ENCODE measurements at regions not wholly inside any gene's neighbourhood (a gene's known extent, or its start where the extent isn't known, plus 50 kb on each side); places are given as distances from the start of the nearest gene placed in this dataset.

DNA sequence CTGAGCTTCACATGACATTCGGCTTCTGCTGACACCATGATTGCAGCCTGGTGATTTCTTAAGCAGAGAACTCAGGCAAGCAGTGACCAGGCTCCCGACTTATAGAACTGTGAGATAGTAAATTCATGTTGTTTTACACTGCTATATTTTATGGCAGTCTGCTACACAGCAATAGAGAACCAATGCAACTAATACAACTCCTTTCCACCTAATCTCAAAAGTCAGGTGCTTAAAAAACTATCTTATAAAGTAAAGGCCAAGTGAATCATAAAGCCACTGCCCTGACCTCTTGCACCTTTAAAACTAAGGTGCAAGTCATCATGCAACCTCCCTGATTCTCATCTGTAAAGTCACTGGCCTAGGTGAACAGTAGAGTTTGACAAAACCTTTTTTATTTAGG, 95.3 kb upstream of the GLS start:
- no peak for DNase-seq

DNA sequence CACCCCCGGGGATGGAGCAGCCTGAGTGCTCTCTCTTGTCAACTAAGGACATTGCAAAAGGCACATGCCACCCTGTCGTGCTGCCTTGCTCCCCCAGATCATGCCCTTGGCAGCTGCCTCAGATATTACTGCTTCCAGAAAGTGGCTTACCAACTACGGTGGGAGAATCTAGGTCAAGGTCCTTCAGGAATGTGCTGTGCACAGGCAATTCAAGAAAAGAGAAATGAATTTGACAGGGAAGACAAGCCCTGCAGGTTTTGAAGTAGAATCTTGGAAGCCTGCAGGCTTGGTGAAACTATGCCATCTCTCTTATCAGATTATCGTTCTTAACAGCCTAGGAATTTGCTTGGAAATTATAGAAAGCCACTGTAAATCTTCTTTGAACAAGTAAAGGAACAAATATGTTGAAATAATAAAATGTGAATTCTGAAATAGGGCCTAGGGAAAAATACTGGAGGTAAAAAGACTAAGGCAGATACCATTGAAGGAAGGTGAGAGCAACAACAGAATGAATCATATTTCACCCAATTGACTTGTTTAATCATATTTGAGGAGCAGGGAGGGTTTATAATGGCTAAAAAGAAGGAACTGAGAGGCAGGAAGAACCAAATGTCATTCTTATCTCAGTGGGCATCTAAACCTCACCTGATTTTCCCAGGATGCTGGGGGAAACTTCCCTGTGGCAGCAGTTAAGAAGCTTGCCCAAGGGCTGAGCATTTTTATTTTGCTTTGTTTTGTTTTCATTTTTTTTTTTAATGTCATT, 94.0 kb upstream of the GLS start:
- DNase-seq = no peak

DNA sequence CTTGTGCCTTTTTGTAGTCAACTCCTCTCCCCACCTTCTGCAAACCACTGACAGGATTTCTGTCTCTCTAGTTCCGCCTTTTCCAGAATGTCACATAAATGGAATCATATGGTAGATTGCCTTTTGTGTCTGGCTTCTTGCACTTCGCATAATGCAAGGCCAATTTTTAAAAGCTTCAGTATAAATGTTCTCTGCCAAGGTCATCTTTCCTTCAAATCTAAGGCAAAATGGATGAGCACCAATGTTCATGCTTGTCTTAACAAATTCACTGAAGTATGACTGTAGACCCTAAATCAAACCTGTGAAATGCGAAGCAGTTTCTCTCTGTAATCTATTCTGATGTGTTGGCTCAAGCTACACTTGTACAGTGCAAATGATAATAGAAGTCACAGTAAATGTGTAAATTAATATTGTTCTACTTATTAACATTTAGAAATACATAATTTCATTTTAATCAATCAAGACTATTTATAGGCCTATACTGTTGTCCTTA, 92.8 kb upstream of the GLS start:
- DNase-seq = no peak

DNA sequence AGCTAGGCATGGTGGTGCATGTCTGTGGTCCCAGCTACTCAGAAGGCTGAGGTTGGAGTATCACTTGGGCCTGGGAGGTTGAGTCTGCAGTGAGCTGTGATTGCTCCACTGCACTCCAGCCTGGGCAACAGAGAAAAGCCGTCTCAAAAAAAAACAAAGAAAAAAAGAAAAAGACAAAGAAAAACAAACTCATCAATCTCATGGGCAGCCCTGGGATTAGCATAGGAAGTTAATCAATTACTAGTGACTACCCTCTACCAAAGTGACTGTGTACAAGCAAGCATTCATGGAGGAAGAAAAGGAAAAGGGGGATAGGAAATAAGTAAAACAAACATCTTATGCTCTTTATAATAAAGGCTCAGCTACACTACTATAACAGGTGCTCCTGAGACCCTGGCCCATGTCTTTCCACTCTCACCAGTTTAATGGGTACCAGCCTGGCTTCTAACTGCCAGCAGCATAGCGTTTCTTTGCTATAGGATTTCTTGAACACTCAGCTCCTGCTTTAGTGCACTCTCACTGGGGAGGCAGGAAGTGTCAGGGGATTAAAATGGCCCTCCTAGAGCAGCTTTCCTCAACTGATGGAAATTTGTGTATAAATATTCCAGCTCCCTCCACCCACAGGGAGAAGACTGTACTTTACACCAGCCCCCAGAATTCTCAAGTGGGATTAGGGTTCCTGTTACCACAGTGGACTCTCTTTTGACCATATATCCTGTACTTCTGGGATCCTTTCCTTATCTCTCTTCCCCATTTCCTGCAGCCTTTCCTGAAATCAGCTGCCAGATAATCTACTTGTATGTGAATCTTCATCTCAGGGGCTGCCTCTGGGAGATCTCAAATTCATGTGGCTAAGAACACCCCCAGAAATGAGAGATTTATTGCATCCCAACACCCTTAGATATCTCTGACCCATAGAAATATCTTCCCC, 91.3 kb upstream of the GLS start:
- DNase-seq = no peak

DNA sequence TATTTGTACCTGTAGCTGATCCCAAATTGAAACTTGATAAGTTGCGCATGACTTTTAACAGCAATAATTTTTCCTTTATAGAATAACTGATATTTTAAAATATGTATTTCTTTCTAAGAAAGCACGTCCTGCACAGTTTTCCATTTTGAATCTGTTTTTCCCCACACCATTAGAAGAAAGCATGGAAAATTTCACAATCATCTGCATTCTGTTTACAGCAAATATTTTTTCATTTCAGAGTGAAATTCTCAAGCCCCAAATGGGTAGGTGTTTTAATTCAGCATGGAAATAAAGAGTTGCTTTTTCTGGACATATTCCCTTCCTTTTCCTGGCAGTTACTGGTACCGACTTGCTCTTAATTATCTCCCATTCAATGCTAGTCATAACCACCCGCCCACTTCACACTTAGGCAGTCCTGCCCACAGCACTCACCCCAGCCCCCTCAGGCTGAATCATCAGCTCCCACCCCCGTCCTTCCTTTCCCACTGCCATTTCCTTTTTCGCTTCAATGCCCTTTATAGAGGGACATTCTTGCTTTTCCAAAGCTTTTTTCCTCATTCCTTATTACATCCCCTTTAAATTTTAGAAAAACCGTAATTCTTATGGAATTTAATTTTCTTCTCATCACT, 89.2 kb upstream of the GLS start:
- peak; percentile 32 to 45 for DNase-seq

DNA sequence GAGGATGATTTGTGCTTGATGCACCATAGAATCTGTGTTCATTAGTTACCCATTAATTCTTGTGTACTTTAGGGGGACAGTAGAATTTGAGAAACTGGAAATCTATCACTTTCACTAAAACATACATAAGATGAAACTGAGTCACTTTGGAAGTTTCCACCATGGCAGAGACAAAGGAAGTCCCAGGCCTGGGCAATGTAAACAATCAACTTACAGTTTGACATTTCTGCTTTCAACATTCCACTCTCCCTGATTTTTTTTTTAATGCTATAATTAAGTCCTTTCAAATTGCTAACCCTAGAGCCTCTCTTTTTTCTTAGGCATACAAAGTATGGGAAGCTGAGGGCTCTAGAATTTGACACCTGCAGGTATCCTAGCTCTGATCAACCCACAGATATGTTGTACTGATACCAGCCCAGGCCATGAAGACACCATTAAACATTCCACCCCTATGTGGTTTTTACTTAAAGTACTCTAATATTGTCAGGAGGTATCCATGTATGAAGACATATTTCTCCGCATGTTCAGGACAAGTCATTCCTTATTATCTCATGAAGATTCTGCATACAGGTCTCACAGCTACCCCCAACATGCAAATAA, 88.5 kb upstream of the GLS start:
- DNase-seq = no peak

DNA sequence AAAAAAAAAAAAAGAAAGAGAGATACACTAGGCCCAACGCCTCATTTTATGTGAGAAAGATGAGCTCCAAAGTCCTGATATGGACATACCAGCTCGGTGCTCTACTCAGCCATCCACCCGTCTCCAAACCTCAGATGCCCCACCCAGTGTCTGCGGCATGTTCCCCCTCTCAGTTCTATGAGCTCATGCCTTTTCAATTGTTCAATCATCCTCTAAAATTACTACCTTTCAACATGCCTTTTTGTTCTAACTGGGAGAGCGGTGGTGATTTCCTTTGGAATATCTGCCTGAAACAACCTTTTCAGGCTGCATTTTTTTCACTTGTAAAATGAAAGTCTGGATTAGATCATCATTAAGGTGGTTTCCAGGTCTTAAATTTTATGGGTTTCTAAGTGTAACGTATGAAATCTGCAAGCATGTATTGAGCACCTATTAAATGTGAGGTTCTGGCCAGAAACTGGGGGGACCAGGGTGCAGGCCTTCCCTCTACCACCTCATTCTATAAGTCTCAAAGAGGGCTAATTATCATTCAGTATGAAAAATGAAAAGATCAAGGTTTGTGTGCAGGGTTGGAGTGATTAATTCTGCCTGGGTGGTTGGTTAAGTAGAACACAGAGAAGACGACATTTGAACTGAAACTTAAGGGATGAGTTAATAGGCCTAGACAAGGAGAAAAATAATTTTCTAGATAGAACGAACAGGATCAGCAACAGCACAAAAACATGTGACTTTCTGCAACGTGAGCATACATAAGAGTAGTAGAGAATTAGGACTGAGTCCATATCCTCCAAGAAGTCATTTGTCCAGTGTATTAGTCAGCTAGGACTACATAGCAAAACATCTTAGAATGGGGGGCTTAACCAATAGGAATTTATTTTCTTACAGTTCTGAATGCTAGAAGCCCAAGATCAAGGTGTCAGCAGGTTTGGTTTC, 87.4 kb upstream of the GLS start:
- DNase-seq = no peak

DNA sequence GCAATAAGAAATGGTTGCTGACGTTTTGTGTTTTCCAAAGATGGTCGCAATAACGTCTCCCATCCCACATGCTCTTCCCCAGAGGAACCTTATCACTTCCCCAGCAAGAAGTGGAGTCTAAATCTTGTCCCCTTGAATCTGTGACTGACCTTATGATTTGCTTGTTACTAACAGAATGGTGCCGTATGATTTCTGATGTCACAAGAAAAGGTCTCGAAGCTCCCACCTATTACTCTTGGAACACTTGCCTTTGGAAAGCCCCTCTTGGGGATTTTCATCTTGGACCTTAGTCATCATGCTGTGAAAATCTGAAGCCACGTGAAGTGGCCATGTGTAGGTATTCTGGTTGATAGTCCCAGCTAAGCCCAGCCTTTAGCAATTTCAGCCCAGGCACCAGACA, 86.2 kb upstream of the GLS start:
- no peak for DNase-seq

DNA sequence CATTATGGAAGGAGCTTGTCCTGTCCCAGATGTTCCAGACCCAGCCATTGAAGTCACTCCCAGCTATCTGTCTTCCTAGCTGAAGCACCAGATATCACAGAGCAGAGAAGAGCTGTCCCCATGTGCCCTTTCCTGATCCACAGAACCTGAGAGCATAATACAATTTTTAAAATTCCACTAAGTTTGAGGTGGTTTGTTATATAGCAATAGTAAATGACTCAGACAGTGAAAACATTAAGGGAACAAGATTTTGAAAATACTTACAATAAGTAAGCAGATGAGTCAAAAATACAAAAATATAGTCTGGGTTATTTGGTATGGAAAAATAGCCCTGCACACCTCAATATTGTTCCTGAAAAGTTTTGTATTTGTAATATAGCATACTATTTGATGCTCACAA, 85.8 kb upstream of the GLS start:
- no peak for DNase-seq

DNA sequence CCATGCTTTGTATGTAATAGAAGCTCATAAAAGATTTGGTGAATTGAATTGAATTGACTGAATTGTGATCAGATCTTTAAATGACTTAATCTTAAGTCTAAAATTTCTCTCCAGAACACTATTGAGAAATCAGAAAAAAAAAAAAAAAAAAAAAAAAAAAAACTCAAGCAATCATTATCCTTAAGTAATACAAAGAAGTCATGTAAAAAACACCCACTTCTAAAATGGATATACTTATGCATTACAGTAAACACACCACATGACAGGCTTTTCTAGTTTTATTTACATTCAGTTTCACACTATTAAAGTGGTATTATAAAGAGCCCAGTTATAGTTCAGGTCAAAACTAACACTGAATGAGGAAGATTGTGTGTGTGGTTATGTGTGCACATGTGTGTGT, 84.9 kb upstream of the GLS start:
- DNase-seq = no peak

DNA sequence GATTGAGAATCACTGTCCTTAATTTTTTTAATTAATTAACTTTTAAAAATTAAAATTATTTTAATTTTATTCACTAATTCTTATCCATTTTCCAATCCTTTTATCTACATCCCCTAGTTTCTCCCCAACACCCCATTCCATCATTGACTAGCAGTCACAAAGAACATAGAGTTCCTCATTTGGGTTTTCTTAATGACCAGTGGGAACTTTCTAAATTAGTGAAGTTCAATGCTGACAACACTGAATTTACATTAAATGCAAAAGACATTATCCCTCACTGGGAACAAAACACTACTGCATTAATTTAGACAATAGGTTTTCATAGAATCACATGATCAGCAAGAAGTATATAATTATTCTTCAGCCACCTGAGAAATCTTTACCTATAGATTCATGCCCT, 80.6 kb upstream of the GLS start:
- no peak for DNase-seq

DNA sequence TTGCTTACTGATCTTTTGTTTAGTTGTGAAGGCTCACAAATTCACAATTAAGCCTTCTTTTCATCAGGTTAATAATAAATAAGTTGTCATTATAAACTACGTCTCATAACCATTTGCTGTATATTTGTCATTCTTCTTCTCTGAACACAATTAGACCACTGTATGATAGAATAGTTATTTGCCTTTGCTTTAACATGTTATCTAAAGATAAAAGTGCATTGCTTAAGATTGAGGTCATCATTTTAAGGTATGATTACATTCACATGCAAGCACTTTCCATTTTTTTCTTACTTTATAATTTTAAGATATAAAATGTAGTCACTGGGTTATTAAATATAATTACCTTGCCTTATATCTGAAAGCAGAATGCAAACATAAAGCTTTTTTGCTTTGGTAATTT, 80.1 kb upstream of the GLS start:
- DNase-seq = no peak

DNA sequence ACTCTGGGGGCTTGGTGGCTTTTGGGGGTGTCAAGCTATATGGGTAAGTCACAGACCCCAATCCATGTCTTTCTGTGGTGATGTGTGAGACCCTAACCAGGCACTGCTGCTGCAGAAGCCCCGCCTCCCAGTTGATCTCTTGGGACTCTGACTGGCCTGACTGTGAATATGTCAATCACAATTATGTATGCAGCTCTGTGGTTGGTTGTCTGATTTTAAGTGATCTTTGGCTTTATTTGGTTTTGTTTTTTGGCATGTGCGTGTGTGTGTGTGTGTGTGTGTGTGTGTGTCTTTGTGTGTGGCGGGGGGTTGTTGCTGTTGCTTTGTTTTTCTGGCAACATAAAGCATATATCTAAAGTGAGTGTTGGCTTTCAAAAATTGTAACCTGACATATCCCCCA, 78.5 kb upstream of the GLS start:
- no peak for DNase-seq

DNA sequence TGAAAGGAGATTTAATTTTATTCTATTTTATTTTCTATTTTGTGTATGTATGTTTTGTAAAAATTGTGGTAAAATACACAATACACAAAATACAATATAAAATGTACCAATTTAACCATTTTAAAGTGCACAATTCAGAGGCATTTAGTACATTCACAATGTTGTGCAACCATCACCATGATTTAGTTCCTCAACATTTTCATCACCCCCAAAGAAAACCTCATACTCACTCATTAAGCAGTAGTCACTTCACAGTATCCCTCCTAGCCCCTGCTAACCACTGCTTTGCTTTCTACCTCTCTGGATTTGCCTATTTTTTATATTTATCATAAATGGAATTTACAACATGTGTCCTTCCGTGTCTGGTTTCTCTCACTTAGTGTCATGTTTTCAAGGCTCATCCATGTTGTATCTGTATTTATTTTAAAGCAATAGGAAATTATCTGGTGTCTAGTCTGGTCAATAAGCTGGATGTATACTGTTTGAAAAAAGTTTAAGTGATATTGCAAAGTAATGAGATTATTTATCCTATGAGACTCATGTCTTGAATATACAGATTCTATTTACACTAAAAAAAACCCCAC, 77.9 kb upstream of the GLS start:
- DNase-seq = no peak

DNA sequence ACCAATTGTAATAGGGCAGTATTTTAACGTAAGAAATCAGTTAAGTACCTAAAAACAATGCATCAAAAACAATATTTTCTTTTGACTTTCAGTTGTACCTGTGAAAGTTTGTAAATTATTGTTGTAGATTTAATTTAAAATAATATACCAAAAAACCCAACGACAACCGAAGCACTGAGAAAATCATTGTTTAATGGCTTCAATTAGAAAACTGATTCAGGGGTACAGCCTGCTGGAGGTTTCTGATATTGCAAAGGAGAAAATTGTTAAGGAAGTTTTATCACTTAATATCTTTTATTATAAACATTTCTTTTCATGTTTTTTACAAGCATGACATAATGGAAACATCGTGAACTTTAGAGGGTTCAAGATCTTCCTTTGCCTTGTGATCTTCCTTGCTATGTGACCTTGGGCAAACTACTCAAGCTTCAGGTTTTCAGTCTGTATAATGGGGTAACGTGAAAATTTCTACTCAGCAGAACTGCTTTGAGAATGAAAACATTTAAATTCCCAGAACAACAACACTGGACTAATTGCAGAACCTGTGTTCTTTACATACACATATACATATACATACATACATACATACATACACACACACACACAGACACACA, 76.3 kb upstream of the GLS start:
- DNase-seq = no peak

DNA sequence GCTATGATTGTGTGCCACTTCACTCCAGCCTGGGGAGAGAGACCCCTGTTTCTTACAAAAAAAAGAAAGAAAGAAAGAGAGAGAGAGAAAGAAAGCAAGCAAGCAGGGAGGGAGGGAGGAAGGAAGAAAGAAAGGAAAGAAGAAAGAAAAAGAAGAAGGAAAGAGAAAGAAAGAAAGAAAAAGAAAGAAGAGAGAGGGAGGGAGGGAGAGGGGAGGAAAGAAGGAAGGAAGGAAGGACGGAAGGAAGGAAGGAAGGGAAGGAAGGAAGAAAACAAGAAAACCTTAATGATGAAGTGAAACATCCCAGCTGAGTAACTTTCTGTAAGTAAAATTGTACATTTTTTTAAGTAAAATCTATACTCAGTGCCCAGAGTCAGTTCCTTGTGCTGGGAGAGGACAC, 75.5 kb upstream of the GLS start:
- no peak for DNase-seq

DNA sequence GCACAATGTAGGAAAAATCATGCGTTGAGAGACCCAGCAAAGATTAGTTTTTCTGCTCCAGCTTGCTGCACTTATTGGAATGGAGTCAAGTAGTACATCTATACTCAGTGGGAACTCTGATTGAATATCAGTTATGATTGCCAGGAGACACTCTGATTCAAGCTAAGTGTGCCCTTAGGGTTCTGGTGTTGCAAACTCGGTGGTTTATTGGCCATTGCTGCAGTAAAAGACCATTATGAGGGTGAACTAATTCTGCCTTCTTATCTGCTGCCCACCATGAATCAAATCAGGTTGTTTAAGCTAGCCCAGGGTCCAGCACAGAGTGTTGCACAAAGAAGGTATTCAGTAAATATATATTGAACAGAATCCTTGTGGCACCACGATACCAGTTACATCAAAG, 74.8 kb upstream of the GLS start:
- DNase-seq = no peak

DNA sequence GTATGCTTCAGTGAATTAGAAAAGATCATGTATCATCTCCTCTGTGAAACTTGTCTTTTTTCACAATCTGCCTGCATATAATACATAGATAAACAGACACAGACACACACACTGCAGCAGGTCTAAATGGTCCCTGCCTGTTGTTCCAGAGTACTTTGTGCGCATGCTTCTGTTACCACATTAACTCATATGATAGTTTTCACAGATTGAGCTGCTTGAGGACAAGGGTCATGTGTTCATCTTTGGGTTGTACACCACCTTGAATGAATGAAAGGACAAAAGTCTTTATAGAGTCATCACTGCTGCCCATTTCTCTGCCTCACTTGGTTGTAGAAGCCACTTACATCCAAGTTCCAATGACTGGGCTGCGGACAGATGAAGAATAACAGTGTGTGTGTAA, 72.7 kb upstream of the GLS start:
- no peak for DNase-seq

DNA sequence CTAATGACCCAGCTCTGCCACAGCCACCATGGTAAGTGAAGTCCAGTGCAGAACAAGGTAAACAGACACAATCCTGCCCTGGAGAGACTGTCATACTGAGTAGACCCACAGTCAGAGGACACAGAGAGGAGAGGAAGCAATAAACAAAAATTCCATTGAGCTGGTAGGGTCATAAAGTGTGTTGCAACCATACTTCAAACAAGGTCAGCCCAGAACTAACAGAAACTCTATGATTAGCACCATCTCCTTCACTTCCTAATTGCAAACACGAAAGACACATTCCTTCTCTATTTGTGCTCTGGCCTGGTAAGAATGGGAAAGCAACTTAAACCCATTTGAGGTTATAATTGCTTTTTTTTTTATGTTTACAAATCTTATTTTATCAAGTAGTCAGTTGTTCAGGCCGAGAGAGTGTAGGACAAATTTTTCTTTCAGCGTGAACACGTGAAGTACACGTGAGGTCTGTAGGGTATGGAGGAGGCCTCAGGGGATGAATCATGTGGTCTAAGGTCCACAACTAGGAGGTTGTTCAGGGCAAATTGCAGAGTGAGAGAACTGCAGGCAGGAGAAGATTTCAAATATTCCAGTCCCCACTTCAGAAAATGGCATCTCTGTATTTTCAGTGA, 71.4 kb upstream of the GLS start:
- no peak for DNase-seq

DNA sequence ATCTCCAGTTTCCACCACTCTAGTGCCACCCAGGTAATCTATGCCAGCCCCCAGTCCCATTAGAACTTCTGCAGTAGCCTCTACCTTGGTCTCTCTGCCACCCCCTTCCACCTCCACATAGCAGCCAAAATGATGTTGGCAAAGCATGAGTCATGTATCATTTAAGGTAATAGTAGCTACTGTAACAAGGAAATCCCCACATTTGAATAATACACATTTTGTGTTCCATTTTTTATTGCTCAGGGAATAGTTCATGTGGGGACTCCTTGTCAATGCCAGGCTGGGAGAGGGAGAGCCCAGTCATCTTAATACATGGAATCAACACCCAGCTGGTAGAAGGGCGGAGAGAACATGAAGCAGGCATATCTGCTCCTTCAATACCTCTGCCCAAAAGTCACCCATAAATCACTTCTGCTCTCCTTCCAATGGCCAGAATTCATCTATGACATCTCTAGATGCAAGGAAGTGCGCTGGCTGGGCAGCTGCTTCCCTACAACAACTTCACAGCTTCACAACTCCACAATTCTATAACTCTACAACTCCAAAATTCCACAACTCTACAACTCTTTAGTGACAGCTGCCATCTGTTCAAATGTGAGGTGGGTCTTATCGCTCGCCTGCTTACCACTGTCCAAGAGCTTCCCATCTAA, 70.6 kb upstream of the GLS start:
- no peak for DNase-seq
